ENCODE measurements at regions not wholly inside any gene's neighbourhood (a gene's known extent, or its start where the extent isn't known, plus 50 kb on each side); places are given as distances from the start of the nearest gene placed in this dataset.

DNA sequence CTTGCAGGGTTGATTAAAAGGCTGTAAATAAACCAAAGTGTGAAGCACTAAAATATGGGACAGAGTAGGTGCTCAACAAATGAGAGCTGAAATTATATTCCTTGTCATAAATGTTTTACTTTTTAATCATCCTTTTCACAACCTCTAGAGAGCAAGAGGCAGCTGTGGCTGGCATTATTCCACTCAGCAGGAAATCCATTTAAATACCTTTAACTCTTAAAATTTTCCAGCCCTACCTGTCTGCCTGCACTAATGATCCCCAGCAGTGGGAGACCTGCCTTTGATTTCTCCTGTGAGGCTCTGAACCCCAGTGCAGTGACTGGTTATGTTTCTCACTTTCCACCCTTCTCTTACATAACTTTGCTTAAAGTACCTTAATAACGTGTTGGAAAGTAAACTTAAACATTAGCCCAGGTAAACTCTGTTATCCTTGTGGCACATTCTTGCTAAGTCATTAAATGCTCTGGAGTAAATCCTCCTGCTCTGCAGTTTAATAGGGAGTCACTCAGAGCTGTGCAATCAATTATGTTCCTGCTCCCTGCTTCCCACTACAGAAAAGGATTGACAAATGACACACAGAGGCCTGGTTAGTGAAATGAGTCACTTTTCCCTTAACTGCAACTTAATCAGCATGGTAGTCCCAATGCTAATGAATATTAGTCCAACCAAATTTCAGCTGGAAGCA is 755.7 kb upstream of the USP15 start:
- intact Hi-C loops (cut with DNase I) = no loop called here
- Histone ChIP-seq H3K36me3 (no peaks in the 10 kb centered on the region), H3K27me3 (replicated peaks; ENCODE audit: insufficient read depth) (no peaks in the 10 kb centered on the region), H3K9me3 (no peaks in the 10 kb centered on the region), H3K4me3 (no peak overlapping the region), H3K27ac (no peak overlapping the region), H3K4me1 (replicated peaks) (no peaks in the 10 kb centered on the region)
- no peak for DNase-seq (ENCODE audit: low spot score)
- WGBS = 15% methylated on average over 1 of the region's 1 CpG
- TF ChIP-seq, protein P1, sequence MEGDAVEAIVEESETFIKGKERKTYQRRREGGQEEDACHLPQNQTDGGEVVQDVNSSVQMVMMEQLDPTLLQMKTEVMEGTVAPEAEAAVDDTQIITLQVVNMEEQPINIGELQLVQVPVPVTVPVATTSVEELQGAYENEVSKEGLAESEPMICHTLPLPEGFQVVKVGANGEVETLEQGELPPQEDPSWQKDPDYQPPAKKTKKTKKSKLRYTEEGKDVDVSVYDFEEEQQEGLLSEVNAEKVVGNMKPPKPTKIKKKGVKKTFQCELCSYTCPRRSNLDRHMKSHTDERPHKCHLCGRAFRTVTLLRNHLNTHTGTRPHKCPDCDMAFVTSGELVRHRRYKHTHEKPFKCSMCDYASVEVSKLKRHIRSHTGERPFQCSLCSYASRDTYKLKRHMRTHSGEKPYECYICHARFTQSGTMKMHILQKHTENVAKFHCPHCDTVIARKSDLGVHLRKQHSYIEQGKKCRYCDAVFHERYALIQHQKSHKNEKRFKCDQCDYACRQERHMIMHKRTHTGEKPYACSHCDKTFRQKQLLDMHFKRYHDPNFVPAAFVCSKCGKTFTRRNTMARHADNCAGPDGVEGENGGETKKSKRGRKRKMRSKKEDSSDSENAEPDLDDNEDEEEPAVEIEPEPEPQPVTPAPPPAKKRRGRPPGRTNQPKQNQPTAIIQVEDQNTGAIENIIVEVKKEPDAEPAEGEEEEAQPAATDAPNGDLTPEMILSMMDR (IDR thresholded peaks at IDR 0.05) = no peak
- no peak for TF ChIP-seq POLR2A (IDR thresholded peaks at IDR 0.05)
- no peak for TF ChIP-seq POLR2AphosphoS5 (IDR thresholded peaks at IDR 0.05)

DNA sequence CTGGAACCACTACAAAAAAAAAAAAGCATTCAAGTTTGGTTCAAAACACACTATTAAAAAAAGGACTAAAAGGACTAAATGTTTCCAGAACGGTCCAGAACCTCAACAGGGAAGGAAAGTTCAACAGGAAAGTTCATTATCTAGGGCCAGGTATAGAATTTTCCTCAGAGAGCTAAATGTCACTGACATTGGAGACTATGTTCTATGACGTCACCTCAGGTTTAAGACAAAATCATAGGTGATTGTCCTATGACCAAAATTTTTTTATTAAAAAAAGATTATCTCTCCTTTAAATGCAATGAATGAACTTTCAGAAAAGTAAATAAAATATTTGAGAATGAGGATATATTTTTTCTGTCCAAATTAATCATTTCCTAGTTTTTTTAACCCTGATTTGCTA is 746.7 kb upstream of the USP15 start:
- WGBS = 69% methylated on average over 2 of the region's 2 CpGs
- no peak overlapping the region for H3K4me3 ChIP-seq
- no peak for DNase-seq (ENCODE audit: low spot score)
- TF ChIP-seq POLR2A (IDR thresholded peaks at IDR 0.05) (no peak), POLR2AphosphoS5 (IDR thresholded peaks at IDR 0.05) (no peak)
- TF ChIP-seq, protein P1 (IDR thresholded peaks at IDR 0.05) = no peak
- intact Hi-C loops (cut with DNase I) = no loop called here
- no peaks in the 10 kb centered on the region for H3K9me3 ChIP-seq
- H3K36me3 ChIP-seq = no peaks in the 10 kb centered on the region
- no peaks in the 10 kb centered on the region for H3K4me1 ChIP-seq (replicated peaks)
- no peak overlapping the region for H3K27ac ChIP-seq
- no peaks in the 10 kb centered on the region for H3K27me3 ChIP-seq (replicated peaks; ENCODE audit: insufficient read depth)

- Histone ChIP-seq H3K4me3 (no peak overlapping the region), H3K36me3 (no peaks in the 10 kb centered on the region), H3K4me1 (replicated peaks) (no peaks in the 10 kb centered on the region), H3K27me3 (replicated peaks; ENCODE audit: insufficient read depth) (no peaks in the 10 kb centered on the region), H3K9me3 (no peaks in the 10 kb centered on the region), H3K27ac (no peak overlapping the region)
- intact Hi-C loops (cut with DNase I) = no loop called here
- no peak for DNase-seq (ENCODE audit: low spot score)
- 50% methylated on average over 8 of the region's 8 CpGs for WGBS
- TF ChIP-seq, protein P1 (IDR thresholded peaks at IDR 0.05) = no peak
- TF ChIP-seq POLR2AphosphoS5 (IDR thresholded peaks at IDR 0.05) (no peak), POLR2A (IDR thresholded peaks at IDR 0.05) (no peak)
Measured at GRCh38 chr12:61514016-61514415, 746.2 kb upstream of the USP15 start.

- Histone ChIP-seq H3K4me1 (replicated peaks) (no peaks in the 10 kb centered on the region), H3K36me3 (no peaks in the 10 kb centered on the region), H3K27me3 (replicated peaks; ENCODE audit: insufficient read depth) (no peaks in the 10 kb centered on the region), H3K9me3 (no peaks in the 10 kb centered on the region), H3K27ac (no peak overlapping the region), H3K4me3 (no peak overlapping the region)
- TF ChIP-seq POLR2AphosphoS5 (IDR thresholded peaks at IDR 0.05) (no peak), POLR2A (IDR thresholded peaks at IDR 0.05) (no peak)
- TF ChIP-seq, protein P1 (IDR thresholded peaks at IDR 0.05) = no peak
- no peak for DNase-seq (ENCODE audit: low spot score)
- intact Hi-C loops (cut with DNase I) = no loop called here
- 67% methylated on average over 1 of the region's 1 CpG for WGBS
Measured at GRCh38 chr12:61521258-61521657, 738.9 kb upstream of the USP15 start.

DNA sequence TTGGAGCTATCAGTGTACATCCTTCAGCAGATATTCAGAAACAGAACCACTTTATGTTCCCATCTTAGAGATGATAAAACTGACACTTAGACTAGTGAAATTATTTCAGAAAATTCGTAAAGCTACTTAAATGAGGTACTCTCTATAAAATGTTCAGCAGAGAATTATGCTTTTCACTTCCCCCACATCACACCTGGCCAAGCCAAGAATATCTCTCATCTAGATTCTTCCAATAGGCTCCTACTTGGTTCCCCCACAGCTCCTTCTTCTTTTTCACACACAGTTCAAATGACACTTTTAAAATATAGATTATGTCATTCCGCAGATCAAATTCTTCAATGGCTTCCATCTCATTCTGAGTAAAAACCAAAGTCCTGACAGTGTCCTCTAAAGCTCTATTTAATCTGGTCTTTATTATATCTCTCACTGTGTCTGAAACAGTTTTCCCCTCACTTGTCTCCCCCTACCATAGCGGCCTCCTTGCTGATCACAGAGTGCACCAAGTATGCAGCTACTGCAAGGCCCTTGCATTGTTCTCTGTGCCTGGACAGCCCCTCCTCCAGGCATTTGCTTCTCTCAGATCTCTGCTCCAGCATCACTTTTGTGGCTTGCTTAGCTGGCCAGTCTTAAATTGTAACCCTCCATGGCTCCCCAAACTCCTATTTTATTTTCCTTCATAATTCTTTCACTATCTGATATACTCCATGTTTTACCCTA is 736.8 kb upstream of the USP15 start:
- H3K4me3 ChIP-seq = no peak overlapping the region
- 88% methylated on average over 3 of the region's 3 CpGs for WGBS
- no peaks in the 10 kb centered on the region for H3K4me1 ChIP-seq (replicated peaks)
- H3K27ac ChIP-seq = no peak overlapping the region
- TF ChIP-seq POLR2A (IDR thresholded peaks at IDR 0.05) (no peak), POLR2AphosphoS5 (IDR thresholded peaks at IDR 0.05) (no peak)
- TF ChIP-seq, protein P1 (IDR thresholded peaks at IDR 0.05) = no peak
- no peaks in the 10 kb centered on the region for H3K27me3 ChIP-seq (replicated peaks; ENCODE audit: insufficient read depth)
- intact Hi-C loops (cut with DNase I) = no loop called here
- no peaks in the 10 kb centered on the region for H3K9me3 ChIP-seq
- DNase-seq (ENCODE audit: low spot score) = no peak
- no peaks in the 10 kb centered on the region for H3K36me3 ChIP-seq

Data from prostate gland (tissue), 2 donors.